ENCODE measurements at regions not wholly inside any gene's neighbourhood (a gene's known extent, or its start where the extent isn't known, plus 50 kb on each side); places are given as distances from the start of the nearest gene placed in this dataset.

DNA sequence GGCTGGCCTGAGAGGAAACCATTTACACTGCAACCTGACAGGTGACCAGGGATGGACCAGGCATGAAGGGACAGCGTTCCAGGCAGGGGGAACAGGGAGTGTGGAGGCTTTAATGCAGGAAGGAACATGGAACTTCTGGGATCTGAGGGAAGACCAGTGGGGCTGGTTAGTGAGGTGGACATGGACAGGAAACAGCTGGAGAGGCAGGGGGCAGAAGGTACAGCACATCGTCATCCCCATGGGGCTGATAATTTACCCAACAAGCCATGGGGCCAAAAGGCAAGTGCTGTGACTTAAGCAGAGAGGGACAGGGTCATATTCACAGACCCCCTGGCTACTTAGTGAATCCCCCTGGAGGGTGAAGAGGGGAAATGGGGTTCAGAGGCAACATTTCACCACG is 77.0 kb upstream of the LARS2 start:
- no peaks in the 10 kb centered on the region for H3K79me2 ChIP-seq (ENCODE audit: control insufficient read depth, insufficient read depth, low read length)
- FAIRE-seq, result no peak
- H3K4me2 ChIP-seq (ENCODE audit: control insufficient read depth, extremely low read depth, insufficient read depth, low read depth, low read length), result no peak overlapping the region

DNA sequence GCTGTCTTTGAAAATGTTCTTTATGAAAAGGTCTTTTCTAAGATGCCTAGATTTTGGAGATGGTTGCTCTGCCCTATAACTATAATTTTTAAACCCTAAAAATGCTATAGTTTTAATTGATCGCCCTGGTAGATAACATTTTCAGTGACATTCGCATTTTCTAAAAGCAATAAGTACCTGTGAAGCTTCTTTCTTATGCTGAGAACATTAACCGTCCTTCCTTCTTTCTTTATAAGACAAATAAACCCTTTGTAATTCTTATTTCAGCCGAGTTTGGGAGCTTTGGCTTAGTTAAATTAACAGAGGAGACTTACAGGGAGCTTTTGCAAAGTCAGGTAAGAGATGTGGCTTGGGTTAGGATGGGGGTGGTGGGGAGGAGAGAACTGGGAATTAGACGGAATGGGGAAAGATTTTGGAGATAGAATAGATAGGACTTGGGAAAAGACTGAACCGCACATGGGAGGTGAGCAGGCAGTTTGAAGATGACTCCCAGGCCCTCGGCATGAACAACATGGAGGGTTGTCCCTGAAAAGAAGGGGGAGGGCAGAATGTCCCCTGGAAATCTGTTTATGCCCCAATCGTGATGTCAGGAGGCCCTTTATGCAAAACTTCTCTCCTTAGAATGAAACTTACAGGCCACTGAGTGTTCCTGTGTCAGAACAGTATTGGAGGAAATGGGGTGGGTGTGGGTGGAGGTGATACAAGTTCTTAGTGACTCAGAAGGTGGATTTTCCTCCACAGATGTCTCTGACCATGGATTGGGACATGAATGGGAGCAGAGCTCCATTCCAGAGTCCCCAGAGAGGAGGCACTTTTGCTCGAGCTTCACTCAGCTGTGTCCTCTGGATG is 76.2 kb upstream of the LARS2 start:
- Histone ChIP-seq H3K27me3 (ENCODE audit: control insufficient read depth, extremely low read depth, insufficient read depth, low read length) (peaks cover 4% of the 10 kb centered on the region), H3K9ac (ENCODE audit: control insufficient read depth, extremely low read depth, insufficient read depth, low read length) (no peak overlapping the region), H3K4me3 (ENCODE audit: control insufficient read depth in 2 of 3, extremely low read depth in 1 of 3, insufficient read depth in 2 of 3, low read depth in 1 of 3, low read length in 3 of 3) (no peak overlapping the region), H3K4me2 (ENCODE audit: control insufficient read depth, extremely low read depth, insufficient read depth, low read depth, low read length) (no peak overlapping the region), H3K9me3 (ENCODE audit: control insufficient read depth, low read depth, low read length) (no peaks in the 10 kb centered on the region), H3K4me1 (ENCODE audit: control insufficient read depth, extremely low read depth, insufficient read depth, low read length) (no peaks in the 10 kb centered on the region), H3K36me3 (ENCODE audit: control insufficient read depth in 2 of 2, extremely low read depth in 1 of 2, insufficient read depth in 2 of 2, low read length in 2 of 2) (no peaks in the 10 kb centered on the region), H3K27ac (ENCODE audit: control insufficient read depth, insufficient read depth, low read length) (no peak overlapping the region), H3K9me1 (ENCODE audit: control insufficient read depth, extremely low read depth, insufficient read depth, low read length) (no peaks in the 10 kb centered on the region), H3K79me2 (ENCODE audit: control insufficient read depth, insufficient read depth, low read length) (no peaks in the 10 kb centered on the region), H4K20me1 (ENCODE audit: control insufficient read depth, extremely low read depth, insufficient read depth, low read length) (no peaks in the 10 kb centered on the region), H2AFZ (ENCODE audit: control insufficient read depth, low read length) (no peak overlapping the region)
- DNase-seq (ENCODE audit: low read depth, low spot score), result no peak
- TF ChIP-seq EZH2 (IDR thresholded peaks at IDR 0.05; ENCODE audit: low read length), result no peak
- TF ChIP-seq, protein P1, sequence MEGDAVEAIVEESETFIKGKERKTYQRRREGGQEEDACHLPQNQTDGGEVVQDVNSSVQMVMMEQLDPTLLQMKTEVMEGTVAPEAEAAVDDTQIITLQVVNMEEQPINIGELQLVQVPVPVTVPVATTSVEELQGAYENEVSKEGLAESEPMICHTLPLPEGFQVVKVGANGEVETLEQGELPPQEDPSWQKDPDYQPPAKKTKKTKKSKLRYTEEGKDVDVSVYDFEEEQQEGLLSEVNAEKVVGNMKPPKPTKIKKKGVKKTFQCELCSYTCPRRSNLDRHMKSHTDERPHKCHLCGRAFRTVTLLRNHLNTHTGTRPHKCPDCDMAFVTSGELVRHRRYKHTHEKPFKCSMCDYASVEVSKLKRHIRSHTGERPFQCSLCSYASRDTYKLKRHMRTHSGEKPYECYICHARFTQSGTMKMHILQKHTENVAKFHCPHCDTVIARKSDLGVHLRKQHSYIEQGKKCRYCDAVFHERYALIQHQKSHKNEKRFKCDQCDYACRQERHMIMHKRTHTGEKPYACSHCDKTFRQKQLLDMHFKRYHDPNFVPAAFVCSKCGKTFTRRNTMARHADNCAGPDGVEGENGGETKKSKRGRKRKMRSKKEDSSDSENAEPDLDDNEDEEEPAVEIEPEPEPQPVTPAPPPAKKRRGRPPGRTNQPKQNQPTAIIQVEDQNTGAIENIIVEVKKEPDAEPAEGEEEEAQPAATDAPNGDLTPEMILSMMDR (optimal IDR thresholded peaks at IDR 0.05 in 1 of 3, IDR thresholded peaks at IDR 0.05 in 1 of 3, conservative IDR thresholded peaks at IDR 0.05 in 1 of 3; ENCODE audit: extremely low read depth in 1 of 3, insufficient read depth in 2 of 3, low read length in 3 of 3), result no peak
- no peak for FAIRE-seq
- dilution Hi-C loops (cut with MboI; ENCODE audit: extremely low pct_ligation_motif_present, low sequenced_read_pairs), result no loop called here

More for the DNA sequence above, 77.0 kb upstream of the LARS2 start:
- TF ChIP-seq EZH2 (IDR thresholded peaks at IDR 0.05; ENCODE audit: low read length), result no peak
- TF ChIP-seq, protein P1 (optimal IDR thresholded peaks at IDR 0.05 in 1 of 3, IDR thresholded peaks at IDR 0.05 in 1 of 3, conservative IDR thresholded peaks at IDR 0.05 in 1 of 3; ENCODE audit: extremely low read depth in 1 of 3, insufficient read depth in 2 of 3, low read length in 3 of 3), result no peak
- DNase-seq (ENCODE audit: low read depth, low spot score), result no peak
- H4K20me1 ChIP-seq (ENCODE audit: control insufficient read depth, extremely low read depth, insufficient read depth, low read length), result no peaks in the 10 kb centered on the region
- no peaks in the 10 kb centered on the region for H3K4me1 ChIP-seq (ENCODE audit: control insufficient read depth, extremely low read depth, insufficient read depth, low read length)
- no peaks in the 10 kb centered on the region for H3K36me3 ChIP-seq (ENCODE audit: control insufficient read depth in 2 of 2, extremely low read depth in 1 of 2, insufficient read depth in 2 of 2, low read length in 2 of 2)
- H3K9ac ChIP-seq (ENCODE audit: control insufficient read depth, extremely low read depth, insufficient read depth, low read length), result no peak overlapping the region
- H3K9me3 ChIP-seq (ENCODE audit: control insufficient read depth, low read depth, low read length), result no peaks in the 10 kb centered on the region
- no peak overlapping the region for H3K4me3 ChIP-seq (ENCODE audit: control insufficient read depth in 2 of 3, extremely low read depth in 1 of 3, insufficient read depth in 2 of 3, low read depth in 1 of 3, low read length in 3 of 3)
- no peaks in the 10 kb centered on the region for H3K9me1 ChIP-seq (ENCODE audit: control insufficient read depth, extremely low read depth, insufficient read depth, low read length)
- no peak overlapping the region for H2AFZ ChIP-seq (ENCODE audit: control insufficient read depth, low read length)
- no peak overlapping the region for H3K27ac ChIP-seq (ENCODE audit: control insufficient read depth, insufficient read depth, low read length)
- peaks cover 4% of the 10 kb centered on the region for H3K27me3 ChIP-seq (ENCODE audit: control insufficient read depth, extremely low read depth, insufficient read depth, low read length)
- dilution Hi-C loops (cut with MboI; ENCODE audit: extremely low pct_ligation_motif_present, low sequenced_read_pairs), result no loop called here

All from keratinocyte (primary cell).